GM10248 (cell line): ENCODE measurements at regions not wholly inside any gene's neighbourhood (a gene's known extent, or its start where the extent isn't known, plus 50 kb on each side); places are given as distances from the start of the nearest gene placed in this dataset.
"Not testable (repeated sequence)": the region's sequence is repeated elsewhere in the genome, so short reads cannot be mapped to it uniquely, and the experiment has no call there.

Experiments used
- CTCF ChIA-PET: fragments of 300-600 bp; sonication (Branson Sonifier 250); formaldehyde crosslinking; extraction: SDS; loops from one replicate; lab custom pipeline; 2021; ENCODE audit warnings: antibody characterized with exemption; lab: Yijun Ruan, JAX
- POLR2A ChIA-PET: fragments of 350-650 bp; sonication (Branson Sonifier 250); formaldehyde crosslinking; extraction: SDS; loops from one replicate; lab custom pipeline; 2020; ENCODE audit warnings: antibody characterized with exemption; lab: Yijun Ruan, JAX
- DNase-seq: peaks from one replicate; pipeline ENCODE4 v3.0.0; 2012; ENCODE audit errors: extremely low spot score
- TF ChIP-seq, protein P1 (sequence below): IDR thresholded peaks from 2 replicates; pipeline ENCODE4 v1.5.1; 2012; ENCODE audit warnings: mild to moderate bottlenecking, low read depth; ENCODE audit errors: extremely low read depth, missing control alignments, control extremely low read depth

- POLR2A ChIA-PET = no interaction called here
- no peak for DNase-seq
- CTCF ChIA-PET = interaction anchor here (1.7 kb wide), 1 partner anchor 15 kb away, joined by 5 read pairs; no protein-coding TSS in a partner anchor
- TF ChIP-seq, protein P1, sequence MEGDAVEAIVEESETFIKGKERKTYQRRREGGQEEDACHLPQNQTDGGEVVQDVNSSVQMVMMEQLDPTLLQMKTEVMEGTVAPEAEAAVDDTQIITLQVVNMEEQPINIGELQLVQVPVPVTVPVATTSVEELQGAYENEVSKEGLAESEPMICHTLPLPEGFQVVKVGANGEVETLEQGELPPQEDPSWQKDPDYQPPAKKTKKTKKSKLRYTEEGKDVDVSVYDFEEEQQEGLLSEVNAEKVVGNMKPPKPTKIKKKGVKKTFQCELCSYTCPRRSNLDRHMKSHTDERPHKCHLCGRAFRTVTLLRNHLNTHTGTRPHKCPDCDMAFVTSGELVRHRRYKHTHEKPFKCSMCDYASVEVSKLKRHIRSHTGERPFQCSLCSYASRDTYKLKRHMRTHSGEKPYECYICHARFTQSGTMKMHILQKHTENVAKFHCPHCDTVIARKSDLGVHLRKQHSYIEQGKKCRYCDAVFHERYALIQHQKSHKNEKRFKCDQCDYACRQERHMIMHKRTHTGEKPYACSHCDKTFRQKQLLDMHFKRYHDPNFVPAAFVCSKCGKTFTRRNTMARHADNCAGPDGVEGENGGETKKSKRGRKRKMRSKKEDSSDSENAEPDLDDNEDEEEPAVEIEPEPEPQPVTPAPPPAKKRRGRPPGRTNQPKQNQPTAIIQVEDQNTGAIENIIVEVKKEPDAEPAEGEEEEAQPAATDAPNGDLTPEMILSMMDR = no peak
These were observed 65.6 kb upstream of the SLC44A3 start for GRCh38 chr1:94754570-94754969.

- ChIA-PET POLR2A (no interaction called here), CTCF (interaction anchor here (1.0 to 1.7 kb wide), 3 partner anchors 14 to 714 kb away, joined by 3 to 5 read pairs (median 3); no protein-coding TSS in a partner anchor)
- no peak for DNase-seq
- TF ChIP-seq, protein P1 = no peak
These were observed 66.1 kb upstream of the SLC44A3 start for GRCh38 chr1:94754095-94754494.

DNA sequence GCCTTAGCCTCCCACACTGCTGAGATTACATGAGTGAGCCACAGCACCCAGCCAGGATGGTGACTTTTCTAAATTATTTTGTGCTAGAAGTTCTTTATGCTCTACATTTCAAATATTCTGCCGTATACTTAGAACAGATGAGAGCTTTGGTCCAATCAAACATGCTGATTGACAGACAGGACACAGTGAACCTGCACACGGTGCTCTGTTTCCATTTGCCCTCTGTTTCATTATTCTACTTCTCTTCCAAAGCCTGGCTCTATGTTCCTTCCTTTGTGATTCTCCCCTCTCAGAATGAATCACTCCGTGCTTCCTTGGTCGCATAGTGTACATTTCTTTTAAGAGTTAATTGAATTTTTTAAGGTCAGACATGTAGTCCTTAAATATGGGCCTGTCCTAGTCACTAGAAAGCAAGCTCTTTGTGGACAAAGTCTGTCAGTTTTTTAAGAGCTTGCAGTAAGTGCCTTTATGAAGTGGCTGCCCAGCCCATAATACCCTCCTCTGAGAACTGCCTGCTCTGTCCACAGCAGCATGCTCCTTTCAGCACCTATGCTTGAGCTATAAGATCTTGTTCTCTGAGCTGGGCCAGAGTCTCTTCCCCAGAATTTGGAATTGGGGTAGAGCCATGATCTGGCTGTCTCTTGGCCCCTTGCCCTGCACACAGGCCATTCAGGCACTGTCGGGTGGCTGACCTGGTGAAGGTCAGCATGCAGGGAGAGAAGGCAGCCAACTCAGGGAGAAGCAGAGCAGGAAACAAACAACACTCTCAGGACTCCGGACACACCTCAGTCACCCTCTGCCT, 66.8 kb upstream of the SLC44A3 start:
- TF ChIP-seq, protein P1 = no peak
- CTCF ChIA-PET = interaction anchor here (1.0 to 1.7 kb wide), 3 partner anchors 13 to 713 kb away, joined by 3 to 5 read pairs (median 3); no protein-coding TSS in a partner anchor
- no peak for DNase-seq
- POLR2A ChIA-PET = no interaction called here

GRCh38 chr1:94751483-94751882, 68.7 kb upstream of the SLC44A3 start:
- CTCF ChIA-PET, POLR2A ChIA-PET, DNase-seq: not testable (repeated sequence)

- POLR2A ChIA-PET = no interaction called here
- TF ChIP-seq, protein P1 = no peak
- DNase-seq = no peak
- CTCF ChIA-PET = no interaction called here
These were observed 73.3 kb upstream of the SLC44A3 start for GRCh38 chr1:94746635-94747525.

DNA sequence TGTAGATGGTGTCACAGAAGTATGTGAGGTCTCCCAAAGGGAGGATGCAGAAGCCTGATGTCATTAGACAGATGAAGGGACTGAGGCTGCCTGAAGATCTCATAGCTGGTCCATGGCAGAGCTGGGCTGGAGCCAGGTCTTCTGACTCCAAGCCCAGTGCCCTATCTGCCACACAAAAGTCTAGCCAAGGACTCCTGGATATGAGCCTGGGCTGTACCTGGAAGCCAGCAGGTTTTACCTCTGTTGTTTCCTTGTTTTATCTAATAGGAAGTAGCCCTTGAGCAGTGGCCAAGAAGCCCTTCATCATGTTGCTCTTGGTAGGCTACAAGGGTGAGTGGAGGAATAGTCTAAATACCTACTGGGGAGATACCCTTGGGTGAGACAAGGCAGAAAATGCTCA, 74.4 kb upstream of the SLC44A3 start:
- ChIA-PET CTCF (no interaction called here), POLR2A (no interaction called here)
- TF ChIP-seq, protein P1 = no peak
- no peak for DNase-seq

DNA sequence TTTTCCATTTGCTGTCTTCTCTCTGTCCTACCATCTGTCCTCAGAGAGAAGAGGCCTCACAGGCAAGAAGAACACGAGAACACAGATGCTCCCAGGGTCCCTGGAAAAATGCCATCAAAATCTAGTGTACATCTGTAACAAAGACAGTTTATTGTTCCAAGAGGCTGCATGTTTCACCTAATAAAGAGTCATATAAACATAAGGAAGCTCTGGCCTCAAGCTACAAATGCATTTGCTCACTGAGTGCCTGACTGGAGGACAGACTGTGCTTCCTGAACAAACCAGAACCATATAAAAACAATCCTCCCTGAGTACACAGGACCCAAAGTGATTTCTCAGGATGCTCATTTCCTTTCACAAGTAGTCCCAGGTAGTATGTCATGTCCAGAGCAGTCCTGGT, 76.3 kb upstream of the SLC44A3 start:
- CTCF ChIA-PET = interaction anchor here (1.1 kb wide), 1 partner anchor 29 kb away, joined by 3 read pairs; no protein-coding TSS in a partner anchor
- POLR2A ChIA-PET = no interaction called here
- TF ChIP-seq, protein P1 = no peak
- DNase-seq = no peak
